Stimulated activated CD4-positive, alpha-beta T cell treated with anti-CD3 and anti-CD28 coated beads, Interleukin-15, amount 100 ng/mL, for 1 hour (primary cell): ENCODE measurements at regions not wholly inside any gene's neighbourhood (a gene's known extent, or its start where the extent isn't known, plus 50 kb on each side); places are given as distances from the start of the nearest gene placed in this dataset.

Experiments used
- DNase-seq, 2 donors: peaks; one replicate each; pipeline ENCODE4 v3.0.0-alpha.2; 2020; ENCODE audit warnings: low read depth in 1 of 2, low spot score in 1 of 2

DNA sequence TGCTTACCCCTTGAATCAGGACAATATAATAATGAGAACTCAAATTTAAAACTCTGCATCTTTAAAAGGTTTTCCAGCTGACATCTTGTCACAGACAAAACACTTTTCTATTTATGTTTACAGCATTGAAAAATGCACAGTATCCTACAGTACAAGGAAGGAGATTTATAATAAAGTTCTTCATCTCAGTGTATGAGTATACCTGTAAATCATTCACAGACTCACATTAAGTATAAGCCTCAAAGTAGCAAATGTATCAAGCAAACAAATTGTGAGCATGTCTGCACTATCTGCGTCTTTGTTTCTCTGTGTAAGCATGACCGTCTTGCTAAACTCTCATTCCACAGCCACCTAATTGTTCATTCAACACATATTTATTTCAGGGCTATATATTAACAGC is 52.8 kb downstream of the PPP1R2C start:
- no peak for DNase-seq

DNA sequence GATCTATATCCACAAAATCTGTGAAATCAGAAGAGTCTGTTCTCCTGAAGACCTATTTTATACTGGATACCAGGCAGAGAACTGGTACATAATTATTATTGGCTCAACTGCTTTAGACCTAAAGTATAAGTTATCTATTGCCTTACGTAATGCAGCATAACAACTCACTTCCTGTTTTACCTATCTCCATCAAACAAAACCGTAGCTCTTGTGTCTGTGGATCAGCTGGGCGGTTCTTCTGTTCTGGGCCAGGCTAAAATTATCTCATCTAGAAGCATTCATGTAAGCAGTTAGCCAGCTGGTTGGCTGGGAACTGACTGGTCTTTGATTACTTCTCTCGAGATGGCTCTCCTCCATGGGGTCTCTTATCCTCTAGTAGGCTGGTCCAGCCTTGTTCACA is 57.8 kb downstream of the PPP1R2C start:
- no peak for DNase-seq

DNA sequence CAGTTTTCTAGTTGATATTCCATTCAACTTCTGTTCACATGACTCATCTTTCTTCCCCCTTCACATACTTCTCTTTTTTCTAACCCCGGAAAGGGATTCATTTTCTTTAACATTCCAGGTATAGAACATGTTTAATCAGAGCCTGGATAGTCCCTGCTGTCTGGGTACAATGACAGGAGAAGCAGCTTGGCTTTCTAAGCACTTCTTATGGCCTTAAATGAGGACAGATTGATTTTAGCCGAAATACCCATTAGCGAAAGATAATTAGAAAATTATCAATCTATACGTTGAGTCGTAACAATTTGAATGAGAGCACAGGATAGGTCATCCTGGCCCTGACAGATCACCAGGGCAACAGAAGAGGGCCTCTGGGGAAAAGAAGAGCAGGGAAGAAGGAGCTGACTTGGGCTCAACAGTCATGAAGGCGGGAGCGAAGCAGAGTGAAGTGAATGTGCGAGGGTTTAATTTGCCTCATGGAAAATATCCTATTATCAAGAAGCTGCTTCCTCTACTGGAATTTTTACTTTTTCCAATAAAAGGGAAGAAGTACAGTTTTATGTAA is 62.2 kb downstream of the PPP1R2C start:
- no peak for DNase-seq

DNA sequence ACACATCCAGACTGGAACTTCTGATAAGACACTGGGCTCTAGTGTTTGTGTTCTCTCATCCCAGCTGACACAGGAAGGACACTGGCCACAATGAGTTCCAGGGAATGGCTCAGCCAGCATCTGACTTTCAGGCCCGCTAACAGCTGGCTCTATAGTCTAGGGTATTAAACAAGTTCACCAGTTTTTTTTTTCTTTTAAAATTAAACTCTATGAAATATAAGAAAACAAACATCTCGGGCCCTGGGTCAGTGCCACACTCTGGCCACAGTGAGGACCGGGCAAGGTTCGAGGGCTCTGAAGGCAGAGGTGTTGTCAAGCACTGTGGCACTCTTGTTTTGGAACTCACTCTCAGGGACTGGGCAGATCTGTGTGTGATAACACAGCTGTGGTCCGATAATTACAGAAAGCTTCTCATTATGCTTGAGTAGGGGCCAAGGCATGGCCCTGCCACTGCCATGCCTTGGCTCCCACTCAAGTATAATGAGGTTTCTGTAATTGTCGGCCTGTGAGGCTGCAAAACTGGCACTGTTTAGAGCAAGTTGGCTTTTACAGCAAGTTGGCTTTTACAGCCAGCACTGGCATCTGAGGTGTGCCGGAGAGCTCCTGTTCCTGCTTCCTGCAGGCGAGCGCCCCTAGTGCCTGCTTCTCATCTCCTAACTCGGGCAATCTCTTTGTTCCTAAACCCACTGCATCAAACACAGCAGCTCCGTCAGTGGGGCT is 62.8 kb downstream of the PPP1R2C start:
- peak; percentile 2 to 8 for DNase-seq

DNA sequence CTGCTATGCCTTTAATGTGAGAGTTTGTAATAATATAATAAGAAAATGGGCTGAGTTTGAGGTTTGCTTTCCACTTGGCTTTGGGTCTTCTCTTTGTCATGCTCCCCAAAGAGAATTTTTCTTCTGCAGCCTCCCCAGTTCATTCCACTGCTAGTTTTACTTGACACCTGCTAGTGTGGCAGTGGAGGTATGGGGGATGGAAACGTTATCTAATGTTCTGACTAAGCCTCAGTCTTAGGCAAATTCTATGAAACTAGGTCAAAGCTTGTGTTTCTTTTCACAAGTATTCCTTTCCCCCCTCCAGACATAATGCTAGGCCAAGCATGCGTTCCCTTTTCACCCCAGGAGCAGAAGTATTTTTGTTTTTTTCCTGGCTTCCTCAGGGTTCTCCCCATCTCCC is 67.5 kb downstream of the PPP1R2C start:
- no peak for DNase-seq

DNA sequence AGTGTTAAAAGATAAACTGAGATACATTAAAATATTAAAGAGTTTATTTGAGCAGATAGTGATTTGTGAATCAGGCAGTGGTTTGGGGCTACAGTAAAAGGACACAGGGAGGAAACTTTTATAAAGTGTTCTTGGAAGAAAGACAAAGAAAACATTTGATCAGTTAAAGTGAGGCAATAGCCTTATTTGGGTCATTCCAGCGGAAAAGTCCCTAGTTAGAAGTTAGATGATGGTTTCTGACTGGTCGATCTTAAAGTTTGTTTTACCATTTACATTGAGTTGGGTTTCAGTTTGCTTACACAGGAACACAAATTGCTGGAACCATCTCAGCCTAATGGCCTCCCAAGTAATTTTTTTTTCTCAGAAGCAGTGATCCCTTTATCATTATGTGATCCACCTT is 69.7 kb downstream of the PPP1R2C start:
- DNase-seq, result no peak

DNA sequence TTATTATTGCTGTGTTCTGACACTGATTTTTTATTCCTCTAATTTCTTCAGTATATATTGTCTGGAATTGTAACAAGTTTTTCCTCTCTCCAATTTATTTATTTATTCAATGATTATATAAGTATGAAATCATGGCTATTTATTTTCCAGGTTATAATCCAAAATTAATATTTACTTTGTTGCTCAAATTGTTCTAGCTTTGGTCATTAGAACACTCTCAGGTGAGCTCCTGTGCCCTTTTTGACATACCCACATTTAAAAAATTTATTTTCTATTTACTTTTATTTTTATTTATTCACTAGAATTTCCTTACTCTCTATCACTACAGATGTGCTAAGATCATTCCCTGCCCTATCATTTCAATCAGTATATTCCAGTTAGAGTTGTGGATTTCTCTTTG is 70.2 kb downstream of the PPP1R2C start:
- DNase-seq, result no peak

DNA sequence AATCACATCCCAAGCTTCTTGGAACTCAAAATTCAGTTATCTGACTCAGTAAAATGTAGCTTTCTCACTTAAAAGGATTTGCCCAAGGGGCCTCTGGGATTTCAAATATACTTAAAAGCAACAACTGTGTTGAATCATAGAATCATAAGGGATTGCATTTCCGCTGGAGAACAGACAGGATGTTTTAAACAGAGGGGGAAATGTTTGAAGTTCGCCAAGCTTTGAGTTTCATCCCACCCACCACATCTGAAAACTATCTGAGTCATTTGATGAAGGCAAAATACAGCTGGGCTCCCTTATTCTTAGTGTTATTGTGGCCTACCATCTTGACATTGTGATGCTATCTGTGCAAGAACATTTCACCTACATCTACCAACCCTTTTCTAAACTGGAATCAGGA is 73.5 kb downstream of the PPP1R2C start:
- DNase-seq, result no peak

DNA sequence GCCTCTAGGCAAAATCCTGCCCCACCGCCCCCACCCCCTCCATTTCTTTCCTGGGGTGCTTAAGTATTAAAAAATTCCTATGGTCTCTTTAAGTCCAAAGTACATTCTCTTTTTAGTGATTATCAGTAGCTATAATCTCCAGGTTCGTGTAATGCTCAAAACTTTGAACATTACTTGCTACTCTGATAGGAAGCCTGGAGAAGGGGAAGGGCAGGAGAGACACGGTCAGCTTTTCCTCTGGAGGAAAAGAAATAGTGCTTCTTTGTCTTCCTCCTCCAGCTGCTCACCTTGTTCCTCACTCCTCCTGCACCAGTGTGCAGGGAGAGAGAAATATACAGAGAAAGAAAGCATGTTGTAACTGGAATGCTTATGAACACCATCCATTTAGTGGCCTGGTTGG is 80.4 kb downstream of the PPP1R2C start:
- no peak for DNase-seq

DNA sequence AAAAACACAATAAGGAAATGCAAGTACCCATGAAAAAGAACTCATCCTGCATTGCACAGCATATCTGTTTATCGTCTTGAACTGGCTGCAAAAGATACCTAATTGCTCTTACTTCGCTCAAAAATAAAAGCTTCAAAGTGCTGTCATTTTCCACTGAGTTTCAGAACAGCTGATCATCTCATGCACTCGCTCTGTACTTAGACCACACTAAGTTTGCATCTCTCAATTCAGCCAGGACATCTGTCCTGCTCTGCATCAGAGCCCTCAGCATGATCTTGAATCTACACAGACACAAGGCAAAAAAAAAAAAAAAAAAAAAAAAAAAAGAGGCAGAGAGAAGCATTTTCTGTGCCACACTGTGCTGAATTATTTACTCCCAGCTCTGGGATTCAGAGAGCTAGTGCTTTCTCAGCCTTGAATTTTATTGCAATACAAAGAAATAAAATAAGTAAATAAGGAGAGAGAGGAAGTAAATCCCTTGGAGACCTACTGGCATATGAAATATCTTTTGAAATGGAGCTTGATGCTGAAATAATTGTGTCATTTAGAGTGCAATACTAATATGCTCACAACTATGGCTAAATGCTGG is 81.3 kb downstream of the PPP1R2C start:
- no peak for DNase-seq

DNA sequence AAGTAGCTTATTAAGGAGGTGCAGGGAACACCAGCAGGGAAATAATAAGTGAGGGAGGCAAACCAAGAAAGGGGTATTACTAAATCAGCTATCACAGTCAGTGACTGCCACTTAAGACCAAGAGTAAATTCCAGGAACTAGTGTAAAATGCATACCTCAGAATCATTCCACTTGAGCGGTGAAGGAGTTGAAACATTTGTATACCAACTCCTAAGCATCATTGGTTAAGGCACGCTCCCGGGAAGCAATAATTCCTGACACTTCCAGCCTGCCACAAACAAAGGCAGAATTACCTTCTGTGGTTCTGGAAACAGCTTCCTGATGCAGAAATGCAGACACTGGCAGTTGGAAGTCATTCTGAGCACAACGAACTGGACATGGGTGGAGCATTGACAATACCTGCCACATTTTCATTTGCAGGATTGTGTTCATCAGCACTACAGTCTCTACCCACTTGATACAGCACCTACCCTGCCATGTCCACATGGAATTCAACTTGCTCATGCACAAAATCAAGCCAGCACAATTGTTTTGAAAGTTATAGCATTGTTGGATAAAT is 82.1 kb downstream of the PPP1R2C start:
- DNase-seq, result no peak

DNA sequence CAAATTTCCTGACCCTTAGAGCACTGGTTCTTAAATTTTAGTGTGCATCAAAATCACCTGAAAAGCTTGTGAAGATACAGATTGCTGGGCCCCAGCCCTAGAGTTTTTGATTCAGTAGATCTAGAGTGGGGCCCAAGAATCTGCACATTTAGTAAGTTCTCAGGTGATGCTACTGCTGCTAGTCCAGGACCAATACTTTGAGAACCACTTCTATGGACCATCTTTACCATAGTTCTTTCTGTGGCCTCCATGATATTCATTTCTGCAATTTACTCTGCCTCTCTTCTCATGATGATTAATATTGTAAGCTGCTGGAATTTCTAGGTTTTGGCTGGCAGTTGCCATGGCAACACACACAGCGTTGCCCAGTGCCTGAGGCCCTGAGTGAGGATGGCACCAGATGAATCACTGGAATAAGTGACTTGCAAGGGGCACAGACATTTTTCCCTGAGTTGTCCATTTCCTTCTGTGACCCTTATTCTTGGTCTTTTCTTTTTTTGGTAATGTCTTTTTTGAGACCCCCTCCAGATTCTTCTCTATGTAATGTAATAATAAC is 83.6 kb downstream of the PPP1R2C start:
- no peak for DNase-seq

DNA sequence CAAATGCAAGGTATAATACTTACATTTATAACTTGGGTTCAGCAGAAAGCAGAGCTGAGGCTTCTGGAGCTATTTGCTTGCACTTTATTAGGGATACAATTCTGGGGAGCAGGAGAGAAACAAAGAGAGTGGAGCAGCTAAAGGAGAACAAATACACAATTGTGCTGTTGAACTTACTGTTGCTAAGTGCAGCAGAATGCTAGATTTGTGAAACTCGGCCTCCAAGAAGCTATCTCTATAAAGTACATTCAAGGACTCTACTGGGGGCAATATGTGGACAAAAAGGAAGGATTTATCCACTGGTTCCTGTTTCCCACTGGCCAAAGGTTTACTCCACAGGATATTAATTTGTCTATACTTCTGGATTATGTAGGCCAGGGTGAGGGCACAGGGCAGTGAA is 86.8 kb downstream of the PPP1R2C start:
- DNase-seq, result no peak

DNA sequence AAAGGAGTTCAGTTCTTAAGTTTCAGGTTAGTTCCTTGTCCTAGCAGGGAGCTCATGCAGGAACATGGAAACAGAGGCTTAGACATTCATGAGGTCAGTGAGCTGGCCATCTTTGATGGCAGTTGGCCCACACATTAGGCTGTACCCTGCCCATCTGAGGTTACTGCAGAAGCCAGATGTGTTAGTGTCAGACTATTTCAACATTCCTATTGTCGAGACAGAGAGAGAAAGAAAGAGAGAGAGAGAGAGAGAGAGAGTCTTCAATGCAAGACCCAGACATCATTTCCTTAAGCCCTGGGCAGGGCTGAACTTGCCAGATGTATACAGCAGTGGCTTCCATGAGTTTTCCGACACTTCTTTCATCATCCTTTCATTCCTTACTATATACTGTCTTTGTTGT is 91.3 kb downstream of the PPP1R2C start:
- DNase-seq, result no peak

DNA sequence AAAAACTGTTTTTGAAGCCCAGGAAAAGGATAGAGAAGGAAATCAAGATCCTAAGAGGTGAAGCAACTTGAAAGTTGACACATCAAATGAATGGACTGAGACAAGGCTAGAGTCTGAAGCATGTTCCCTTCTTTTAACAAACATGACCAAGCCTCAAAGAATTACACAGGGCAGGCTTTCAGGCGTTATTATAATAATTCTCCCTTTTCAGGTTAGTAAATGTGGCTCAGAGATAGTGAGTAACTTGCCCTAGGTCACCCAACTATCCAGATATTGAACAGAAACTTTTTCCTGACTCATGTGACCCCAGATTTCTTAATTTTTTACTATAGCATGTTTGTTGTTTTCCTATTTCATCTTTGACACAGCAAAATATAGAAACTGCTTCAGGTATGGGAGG is 91.7 kb downstream of the PPP1R2C start:
- DNase-seq, result no peak

DNA sequence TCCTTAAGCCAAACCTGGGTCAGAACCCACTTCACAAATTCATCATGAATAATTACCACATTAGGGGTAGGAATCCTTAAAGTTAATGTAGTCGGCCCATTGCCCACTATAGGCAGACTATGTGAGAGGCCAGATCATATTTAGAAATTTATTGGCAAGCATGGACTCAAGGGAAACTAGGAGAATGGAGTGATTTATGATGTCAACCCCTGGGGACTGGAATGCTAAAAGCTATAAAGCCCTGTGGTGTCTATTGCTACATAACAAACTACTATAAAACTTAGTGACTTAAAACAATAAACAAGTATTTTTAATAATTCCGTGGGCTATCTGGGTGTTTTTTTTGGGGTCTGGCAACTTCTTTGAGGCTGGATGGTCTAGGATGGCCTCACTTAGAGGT is 93.9 kb downstream of the PPP1R2C start:
- DNase-seq, result no peak

DNA sequence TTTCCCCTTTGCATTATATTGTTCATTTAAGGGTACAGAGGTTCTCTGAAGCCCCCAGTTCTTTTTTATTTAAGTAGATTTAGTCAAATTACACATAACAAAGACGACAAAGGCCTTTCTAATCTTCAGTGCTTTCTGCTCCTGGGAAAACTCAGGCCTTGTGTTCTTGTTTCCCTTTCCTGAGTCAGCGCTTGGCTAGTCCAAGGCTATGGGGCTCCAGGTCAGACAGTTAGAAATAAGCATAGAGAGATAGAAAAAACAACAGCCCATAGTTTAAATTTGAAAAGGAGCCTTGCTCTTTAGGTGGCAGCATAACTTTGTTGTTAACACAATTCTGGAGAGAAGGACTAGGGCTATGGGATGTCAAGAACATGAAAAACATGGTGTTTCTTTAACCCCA is 97.3 kb downstream of the PPP1R2C start:
- no peak for DNase-seq

DNA sequence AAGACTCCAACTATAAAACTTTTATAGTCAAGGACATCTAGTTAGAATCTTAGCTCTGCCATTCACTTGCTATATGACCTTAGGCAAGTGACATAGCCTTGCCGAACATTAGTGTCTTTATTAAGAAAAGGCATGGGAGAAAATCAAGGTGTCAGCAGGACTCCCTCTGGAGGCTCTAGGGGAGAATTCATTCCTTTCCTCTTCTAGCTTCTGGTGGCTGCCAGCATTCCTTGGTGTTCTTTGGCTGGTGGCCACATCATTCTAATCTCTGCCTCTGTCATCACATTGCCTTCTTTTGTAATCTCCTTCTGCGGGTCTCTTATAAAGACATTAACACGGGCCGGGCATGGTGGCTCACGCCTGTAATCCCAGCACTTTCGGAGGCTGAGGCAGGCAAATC is 99.8 kb downstream of the PPP1R2C start:
- no peak for DNase-seq

DNA sequence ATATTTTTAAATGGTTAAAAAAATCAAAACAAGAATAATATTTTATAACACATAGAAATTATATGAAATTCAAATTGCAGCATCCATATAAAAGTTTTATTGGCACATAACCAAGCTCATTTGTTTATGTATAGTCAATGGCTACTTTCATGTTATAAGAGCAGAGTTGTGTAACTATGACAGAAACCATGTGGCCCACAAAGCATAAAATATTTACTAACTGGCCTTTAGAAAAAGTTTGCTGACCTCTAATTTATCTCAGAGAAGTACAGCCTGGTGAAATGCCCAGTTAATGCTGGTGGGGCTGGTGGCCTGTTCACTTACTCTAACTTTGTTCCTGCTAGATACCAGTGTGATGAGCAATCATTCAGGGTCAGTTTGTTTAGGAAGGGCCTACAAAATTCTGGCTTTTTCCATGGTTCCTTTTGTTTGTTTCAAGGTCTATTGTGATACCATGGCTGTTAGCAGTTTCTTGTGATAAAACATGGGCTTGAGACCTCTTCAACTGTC is 104.6 kb downstream of the PPP1R2C start:
- DNase-seq, result no peak

DNA sequence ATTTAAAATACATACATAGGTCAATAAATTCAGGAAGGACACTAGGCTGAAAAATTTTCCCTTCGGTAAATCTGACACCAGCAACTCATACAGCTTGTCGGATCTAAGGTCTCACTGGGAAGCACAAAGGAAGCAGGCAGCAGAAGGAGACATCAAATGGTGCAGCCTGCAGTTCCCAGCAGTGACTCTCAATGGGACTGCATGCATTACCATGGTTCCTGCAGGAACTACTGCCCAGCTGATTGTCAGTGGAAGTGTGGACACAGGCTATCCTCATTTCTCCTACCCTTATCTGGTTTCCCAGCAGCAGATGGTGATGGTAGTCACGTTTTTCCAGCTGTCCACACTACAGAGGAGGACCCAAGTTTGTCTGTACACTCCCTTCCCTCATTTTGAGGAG is 113.3 kb downstream of the PPP1R2C start:
- no peak for DNase-seq

DNA sequence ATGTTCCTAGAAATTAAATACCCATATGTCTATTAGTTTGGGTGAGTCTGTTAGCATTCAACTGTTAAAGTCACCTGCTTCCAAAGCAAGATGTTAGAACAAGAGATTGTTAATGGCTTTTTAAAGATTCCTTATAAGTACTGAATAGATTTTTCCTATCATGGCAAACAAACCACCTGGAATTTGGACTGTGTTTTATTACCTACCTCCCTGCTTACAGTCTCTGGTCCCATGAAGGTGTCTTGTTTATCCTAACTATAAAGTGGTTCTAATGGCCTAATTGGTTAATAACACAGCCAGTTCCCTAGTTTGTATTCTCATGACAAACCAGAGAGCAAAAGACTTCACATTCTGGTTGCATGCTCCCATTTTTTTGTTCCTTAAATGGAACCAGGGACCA is 149.5 kb downstream of the PPP1R2C start:
- no peak for DNase-seq

DNA sequence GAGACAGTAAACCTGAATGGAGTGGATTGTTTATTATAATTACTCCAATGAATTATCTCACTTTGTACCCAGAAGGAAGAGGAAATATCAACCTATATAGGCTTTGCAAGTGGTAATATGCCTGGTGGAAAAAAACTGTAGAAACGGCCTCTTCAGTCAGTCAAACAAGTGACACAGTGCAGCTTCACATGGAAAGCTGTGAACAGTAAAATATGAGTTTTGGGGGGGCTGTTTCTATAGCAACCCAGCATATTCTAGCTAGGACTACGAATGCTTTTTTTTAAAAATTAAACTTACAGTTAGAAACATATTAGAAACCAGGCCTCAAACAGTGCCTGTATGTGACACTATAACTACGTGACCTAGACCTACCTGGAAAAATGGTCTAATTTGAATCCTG is 150.1 kb downstream of the PPP1R2C start:
- DNase-seq, result no peak
